AG08395 (cell line): ENCODE measurements at regions not wholly inside any gene's neighbourhood (a gene's known extent, or its start where the extent isn't known, plus 50 kb on each side); places are given as distances from the start of the nearest gene placed in this dataset.
"Not testable (repeated sequence)": the region's sequence is repeated elsewhere in the genome, so short reads cannot be mapped to it uniquely, and the experiment has no call there.

Experiments
- DNase-seq: peaks from one replicate; pipeline ENCODE4 v3.0.0; 2012; ENCODE audit warnings: mixed read lengths, low spot score

- DNase-seq: no peak
These were observed 90.3 kb downstream of the RPL27A start for GRCh38 chr11:8772571-8773519.

- no peak for DNase-seq
These were observed 91.4 kb downstream of the RPL27A start for GRCh38 chr11:8773916-8774539.

GRCh38 chr11:8774916-8775315 lies 92.3 kb downstream of the RPL27A start:
- not testable (repeated sequence) for DNase-seq

- peak; percentile 9 for DNase-seq
These were observed 92.7 kb downstream of the RPL27A start for GRCh38 chr11:8775332-8775731.

GRCh38 chr11:8775734-8776133 lies 93.1 kb downstream of the RPL27A start:
- DNase-seq: no peak

- no peak for DNase-seq
These were observed 93.6 kb downstream of the RPL27A start for GRCh38 chr11:8776209-8776608.

GRCh38 chr11:8777907-8778767 lies 95.5 kb downstream of the RPL27A start:
- peak; percentile 63 for DNase-seq

GRCh38 chr11:8779107-8779506 lies 96.5 kb downstream of the RPL27A start:
- DNase-seq: no peak

- no peak for DNase-seq
These were observed 97.1 kb downstream of the RPL27A start for GRCh38 chr11:8779732-8780131.

- no peak for DNase-seq
These were observed 102.4 kb downstream of the RPL27A start for GRCh38 chr11:8784954-8785353.

GRCh38 chr11:8785457-8785856 lies 102.9 kb downstream of the RPL27A start:
- DNase-seq: no peak

GRCh38 chr11:8785998-8786397 lies 103.4 kb downstream of the RPL27A start:
- no peak for DNase-seq

GRCh38 chr11:8786933-8787332 lies 104.3 kb downstream of the RPL27A start:
- DNase-seq: peak; percentile 47

GRCh38 chr11:8787372-8787771 lies 104.8 kb downstream of the RPL27A start:
- no peak for DNase-seq

- DNase-seq: no peak
These were observed 106.0 kb downstream of the RPL27A start for GRCh38 chr11:8788616-8789015.

GRCh38 chr11:8789864-8790263 lies 107.3 kb downstream of the RPL27A start:
- no peak for DNase-seq

GRCh38 chr11:8790968-8791367 lies 108.4 kb downstream of the RPL27A start:
- no peak for DNase-seq

- no peak for DNase-seq
These were observed 110.1 kb downstream of the RPL27A start for GRCh38 chr11:8792710-8793109.

- DNase-seq: no peak
These were observed 110.7 kb downstream of the RPL27A start for GRCh38 chr11:8793114-8793777.

- no peak for DNase-seq
These were observed 111.5 kb downstream of the RPL27A start for GRCh38 chr11:8794126-8794525.

GRCh38 chr11:8794677-8795103 lies 112.1 kb downstream of the RPL27A start:
- no peak for DNase-seq

- no peak for DNase-seq
These were observed 114.0 kb upstream of the AKIP1 start for GRCh38 chr11:8796941-8797340.
